GM12873 (cell line): ENCODE measurements at regions not wholly inside any gene's neighbourhood (a gene's known extent, or its start where the extent isn't known, plus 50 kb on each side); places are given as distances from the start of the nearest gene placed in this dataset.

ENCODE experiments used
- CTCF ChIP-seq: IDR thresholded peaks from 2 replicates; pipeline ENCODE4 v1.5.1; 2012; ENCODE audit warnings: low read depth, mild to moderate bottlenecking, moderate library complexity, low read length, control low read depth; ENCODE audit not compliant: insufficient read depth; ENCODE audit errors: missing control alignments

GRCh38 chr12:47574252-47575021, 131.4 kb downstream of the RPAP3 start:
- no peak for TF ChIP-seq CTCF

- no peak for TF ChIP-seq CTCF
Observed at GRCh38 chr12:47573146-47573659, 132.6 kb downstream of the RPAP3 start.

- TF ChIP-seq CTCF: no peak
Observed at GRCh38 chr12:47570151-47570550, 135.7 kb downstream of the RPAP3 start.

GRCh38 chr12:47562201-47562600, 143.6 kb downstream of the RPAP3 start:
- TF ChIP-seq CTCF: no peak

GRCh38 chr12:47561746-47562145, 144.1 kb downstream of the RPAP3 start:
- no peak for TF ChIP-seq CTCF

- TF ChIP-seq CTCF: no peak
Observed at GRCh38 chr12:47560415-47560814, 145.4 kb downstream of the RPAP3 start.

GRCh38 chr12:47558625-47559345, 147.0 kb downstream of the RPAP3 start:
- no peak for TF ChIP-seq CTCF
